ENCODE measurements at regions not wholly inside any gene's neighbourhood (a gene's known extent, or its start where the extent isn't known, plus 50 kb on each side); places are given as distances from the start of the nearest gene placed in this dataset.

- TF ChIP-seq, protein P1, sequence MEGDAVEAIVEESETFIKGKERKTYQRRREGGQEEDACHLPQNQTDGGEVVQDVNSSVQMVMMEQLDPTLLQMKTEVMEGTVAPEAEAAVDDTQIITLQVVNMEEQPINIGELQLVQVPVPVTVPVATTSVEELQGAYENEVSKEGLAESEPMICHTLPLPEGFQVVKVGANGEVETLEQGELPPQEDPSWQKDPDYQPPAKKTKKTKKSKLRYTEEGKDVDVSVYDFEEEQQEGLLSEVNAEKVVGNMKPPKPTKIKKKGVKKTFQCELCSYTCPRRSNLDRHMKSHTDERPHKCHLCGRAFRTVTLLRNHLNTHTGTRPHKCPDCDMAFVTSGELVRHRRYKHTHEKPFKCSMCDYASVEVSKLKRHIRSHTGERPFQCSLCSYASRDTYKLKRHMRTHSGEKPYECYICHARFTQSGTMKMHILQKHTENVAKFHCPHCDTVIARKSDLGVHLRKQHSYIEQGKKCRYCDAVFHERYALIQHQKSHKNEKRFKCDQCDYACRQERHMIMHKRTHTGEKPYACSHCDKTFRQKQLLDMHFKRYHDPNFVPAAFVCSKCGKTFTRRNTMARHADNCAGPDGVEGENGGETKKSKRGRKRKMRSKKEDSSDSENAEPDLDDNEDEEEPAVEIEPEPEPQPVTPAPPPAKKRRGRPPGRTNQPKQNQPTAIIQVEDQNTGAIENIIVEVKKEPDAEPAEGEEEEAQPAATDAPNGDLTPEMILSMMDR (IDR thresholded peaks at IDR 0.05): no peak
- TF ChIP-seq POLR2A (IDR thresholded peaks at IDR 0.05): no peak
These were observed 105.6 kb downstream of the SEC61B start for GRCh38 chr9:99327667-99328066.
